ENCODE measurements at regions not wholly inside any gene's neighbourhood (a gene's known extent, or its start where the extent isn't known, plus 50 kb on each side); places are given as distances from the start of the nearest gene placed in this dataset.

GRCh38 chr4:100945789-100946188 is 401.5 kb downstream of the PPP3CA start:
- Histone ChIP-seq H3K9ac (ENCODE audit: low read length) (no peak overlapping the region), H3K9me3 (ENCODE audit: control insufficient read depth, insufficient read depth, low read depth, low read length) (peaks cover 14% of the 10 kb centered on the region; the same call in 1 of the 2 replicates), H3K4me3 (ENCODE audit: low read depth, low read length) (no peak overlapping the region), H3K4me1 (ENCODE audit: control insufficient read depth, insufficient read depth, low read length) (no peaks in the 10 kb centered on the region), H3K27ac (ENCODE audit: low read depth, low read length) (no peak overlapping the region), H3K36me3 (ENCODE audit: control insufficient read depth, insufficient read depth, low read length) (no peaks in the 10 kb centered on the region), H3K27me3 (ENCODE audit: control insufficient read depth, insufficient read depth, low read length) (no peaks in the 10 kb centered on the region)

- H3K27ac ChIP-seq (ENCODE audit: low read depth, low read length) = no peak overlapping the region
- no peaks in the 10 kb centered on the region for H3K36me3 ChIP-seq (ENCODE audit: control insufficient read depth, insufficient read depth, low read length)
- H3K9ac ChIP-seq (ENCODE audit: low read length) = no peak overlapping the region
- no peaks in the 10 kb centered on the region for H3K4me1 ChIP-seq (ENCODE audit: control insufficient read depth, insufficient read depth, low read length)
- H3K9me3 ChIP-seq (ENCODE audit: control insufficient read depth, insufficient read depth, low read depth, low read length) = peaks cover 14% of the 10 kb centered on the region; the same call in 1 of the 2 replicates
- no peaks in the 10 kb centered on the region for H3K27me3 ChIP-seq (ENCODE audit: control insufficient read depth, insufficient read depth, low read length)
- no peak overlapping the region for H3K4me3 ChIP-seq (ENCODE audit: low read depth, low read length)
Observed at GRCh38 chr4:100938698-100939097, 408.6 kb downstream of the PPP3CA start.

GRCh38 chr4:100936661-100937375 is 410.5 kb downstream of the PPP3CA start:
- Histone ChIP-seq H3K9me3 (ENCODE audit: control insufficient read depth, insufficient read depth, low read depth, low read length) (peaks cover 1% of the 10 kb centered on the region; the same call in 1 of the 2 replicates), H3K27ac (ENCODE audit: low read depth, low read length) (no peak overlapping the region), H3K27me3 (ENCODE audit: control insufficient read depth, insufficient read depth, low read length) (no peaks in the 10 kb centered on the region), H3K4me1 (ENCODE audit: control insufficient read depth, insufficient read depth, low read length) (no peaks in the 10 kb centered on the region), H3K36me3 (ENCODE audit: control insufficient read depth, insufficient read depth, low read length) (no peaks in the 10 kb centered on the region), H3K4me3 (ENCODE audit: low read depth, low read length) (no peak overlapping the region), H3K9ac (ENCODE audit: low read length) (no peak overlapping the region)

GRCh38 chr4:100935090-100935489 is 412.2 kb downstream of the PPP3CA start:
- no peak overlapping the region for H3K4me3 ChIP-seq (ENCODE audit: low read depth, low read length)

GRCh38 chr4:100933628-100934027 is 413.7 kb downstream of the PPP3CA start:
- no peak overlapping the region for H3K4me3 ChIP-seq (ENCODE audit: low read depth, low read length)
- H3K9me3 ChIP-seq (ENCODE audit: control insufficient read depth, insufficient read depth, low read depth, low read length) = no peaks in the 10 kb centered on the region
- no peaks in the 10 kb centered on the region for H3K27me3 ChIP-seq (ENCODE audit: control insufficient read depth, insufficient read depth, low read length)
- no peak overlapping the region for H3K9ac ChIP-seq (ENCODE audit: low read length)
- no peak overlapping the region for H3K27ac ChIP-seq (ENCODE audit: low read depth, low read length)
- no peaks in the 10 kb centered on the region for H3K36me3 ChIP-seq (ENCODE audit: control insufficient read depth, insufficient read depth, low read length)
- H3K4me1 ChIP-seq (ENCODE audit: control insufficient read depth, insufficient read depth, low read length) = peaks cover 3% of the 10 kb centered on the region; the same call in 1 of the 2 replicates

More at GRCh38 chr4:100935090-100935489, 412.2 kb downstream of the PPP3CA start:
- Histone ChIP-seq H3K4me1 (ENCODE audit: control insufficient read depth, insufficient read depth, low read length) (no peaks in the 10 kb centered on the region), H3K9me3 (ENCODE audit: control insufficient read depth, insufficient read depth, low read depth, low read length) (no peaks in the 10 kb centered on the region), H3K27ac (ENCODE audit: low read depth, low read length) (no peak overlapping the region), H3K27me3 (ENCODE audit: control insufficient read depth, insufficient read depth, low read length) (no peaks in the 10 kb centered on the region), H3K9ac (ENCODE audit: low read length) (no peak overlapping the region), H3K36me3 (ENCODE audit: control insufficient read depth, insufficient read depth, low read length) (no peaks in the 10 kb centered on the region)

GRCh38 chr4:100929758-100930157 is 411.9 kb upstream of the EMCN start:
- Histone ChIP-seq H3K9me3 (ENCODE audit: control insufficient read depth, insufficient read depth, low read depth, low read length) (no peaks in the 10 kb centered on the region), H3K9ac (ENCODE audit: low read length) (no peak overlapping the region), H3K4me3 (ENCODE audit: low read depth, low read length) (no peak overlapping the region), H3K4me1 (ENCODE audit: control insufficient read depth, insufficient read depth, low read length) (peaks cover 3% of the 10 kb centered on the region; the same call in 1 of the 2 replicates), H3K36me3 (ENCODE audit: control insufficient read depth, insufficient read depth, low read length) (no peaks in the 10 kb centered on the region), H3K27me3 (ENCODE audit: control insufficient read depth, insufficient read depth, low read length) (no peaks in the 10 kb centered on the region), H3K27ac (ENCODE audit: low read depth, low read length) (no peak overlapping the region)

- Histone ChIP-seq H3K27me3 (ENCODE audit: control insufficient read depth, insufficient read depth, low read length) (no peaks in the 10 kb centered on the region), H3K27ac (ENCODE audit: low read depth, low read length) (no peak overlapping the region), H3K4me3 (ENCODE audit: low read depth, low read length) (no peak overlapping the region), H3K4me1 (ENCODE audit: control insufficient read depth, insufficient read depth, low read length) (peaks cover 3% of the 10 kb centered on the region; the same call in 1 of the 2 replicates), H3K9ac (ENCODE audit: low read length) (no peak overlapping the region), H3K36me3 (ENCODE audit: control insufficient read depth, insufficient read depth, low read length) (no peaks in the 10 kb centered on the region), H3K9me3 (ENCODE audit: control insufficient read depth, insufficient read depth, low read depth, low read length) (no peaks in the 10 kb centered on the region)
Observed at GRCh38 chr4:100929135-100929534, 411.3 kb upstream of the EMCN start.

- Histone ChIP-seq H3K9me3 (ENCODE audit: control insufficient read depth, insufficient read depth, low read depth, low read length) (no peaks in the 10 kb centered on the region), H3K9ac (ENCODE audit: low read length) (no peak overlapping the region), H3K27ac (ENCODE audit: low read depth, low read length) (no peak overlapping the region), H3K4me3 (ENCODE audit: low read depth, low read length) (no peak overlapping the region), H3K27me3 (ENCODE audit: control insufficient read depth, insufficient read depth, low read length) (no peaks in the 10 kb centered on the region), H3K4me1 (ENCODE audit: control insufficient read depth, insufficient read depth, low read length) (peaks cover 3% of the 10 kb centered on the region; the same call in 1 of the 2 replicates), H3K36me3 (ENCODE audit: control insufficient read depth, insufficient read depth, low read length) (no peaks in the 10 kb centered on the region)
Observed at GRCh38 chr4:100926039-100926717, 408.4 kb upstream of the EMCN start.

- H3K9me3 ChIP-seq (ENCODE audit: control insufficient read depth, insufficient read depth, low read depth, low read length) = peaks cover 28% of the 10 kb centered on the region
- H3K4me1 ChIP-seq (ENCODE audit: control insufficient read depth, insufficient read depth, low read length) = peaks cover 16% of the 10 kb centered on the region
- no peak overlapping the region for H3K9ac ChIP-seq (ENCODE audit: low read length)
- peak overlapping the region; percentile 46; the same call in 1 of the 2 replicates for H3K27ac ChIP-seq (ENCODE audit: low read depth, low read length)
- H3K36me3 ChIP-seq (ENCODE audit: control insufficient read depth, insufficient read depth, low read length) = 0 out of 2 replicates have a peak, but pooled peaks cover 4% of the 10 kb centered on the region
- H3K27me3 ChIP-seq (ENCODE audit: control insufficient read depth, insufficient read depth, low read length) = no peaks in the 10 kb centered on the region
- H3K4me3 ChIP-seq (ENCODE audit: low read depth, low read length) = no peak overlapping the region
Observed at GRCh38 chr4:100913685-100914084, 395.9 kb upstream of the EMCN start.

- H3K36me3 ChIP-seq (ENCODE audit: control insufficient read depth, insufficient read depth, low read length) = no peaks in the 10 kb centered on the region
- no peak overlapping the region for H3K9ac ChIP-seq (ENCODE audit: low read length)
- H3K9me3 ChIP-seq (ENCODE audit: control insufficient read depth, insufficient read depth, low read depth, low read length) = peaks cover 5% of the 10 kb centered on the region; the same call in 1 of the 2 replicates
- no peaks in the 10 kb centered on the region for H3K27me3 ChIP-seq (ENCODE audit: control insufficient read depth, insufficient read depth, low read length)
- no peak overlapping the region for H3K27ac ChIP-seq (ENCODE audit: low read depth, low read length)
- no peak overlapping the region for H3K4me3 ChIP-seq (ENCODE audit: low read depth, low read length)
- H3K4me1 ChIP-seq (ENCODE audit: control insufficient read depth, insufficient read depth, low read length) = peaks cover 8% of the 10 kb centered on the region
Observed at GRCh38 chr4:100908540-100908939, 390.7 kb upstream of the EMCN start.
